Left renal cortex interstitium (tissue), 4 donors: ENCODE measurements at regions not wholly inside any gene's neighbourhood (a gene's known extent, or its start where the extent isn't known, plus 50 kb on each side); places are given as distances from the start of the nearest gene placed in this dataset.
"Not testable (repeated sequence)": the region's sequence is repeated elsewhere in the genome, so short reads cannot be mapped to it uniquely, and the experiment has no call there.

ENCODE experiments used
- DNase-seq, 4 donors: peaks; one replicate each; pipeline ENCODE4 v3.0.0-alpha.2; 2013; ENCODE audit warnings: low read depth in 4 of 4, low spot score in 2 of 4, missing footprints in 1 of 4

- no peak for DNase-seq
These were observed 80.8 kb upstream of the SLC1A4 start for GRCh38 chr2:64908406-64908805.

GRCh38 chr2:64910523-64910922, 78.7 kb upstream of the SLC1A4 start:
- DNase-seq = no peak

GRCh38 chr2:64910972-64911433, 78.2 kb upstream of the SLC1A4 start:
- DNase-seq = no peak

- DNase-seq = no peak
These were observed 75.8 kb upstream of the SLC1A4 start for GRCh38 chr2:64913357-64913869.

- no peak for DNase-seq
These were observed 75.0 kb upstream of the SLC1A4 start for GRCh38 chr2:64914247-64914646.

GRCh38 chr2:64914735-64915509, 74.3 kb upstream of the SLC1A4 start:
- DNase-seq = peak in 1 of 4 donors; percentile 18

GRCh38 chr2:64915510-64915900, 73.7 kb upstream of the SLC1A4 start:
- no peak for DNase-seq

GRCh38 chr2:64918220-64918886, 70.8 kb upstream of the SLC1A4 start:
- no peak for DNase-seq

GRCh38 chr2:64919261-64919660, 69.9 kb upstream of the SLC1A4 start:
- no peak for DNase-seq

GRCh38 chr2:64922482-64923384, 66.5 kb upstream of the SLC1A4 start:
- no peak for DNase-seq

GRCh38 chr2:64923385-64923710, 65.9 kb upstream of the SLC1A4 start:
- DNase-seq = no peak

- no peak for DNase-seq
These were observed 64.8 kb upstream of the SLC1A4 start for GRCh38 chr2:64924170-64924934.

GRCh38 chr2:64925930-64926722, 63.1 kb upstream of the SLC1A4 start:
- not testable (repeated sequence) for DNase-seq

GRCh38 chr2:64928813-64929212, 60.4 kb upstream of the SLC1A4 start:
- DNase-seq = no peak

- DNase-seq = no peak
These were observed 59.9 kb upstream of the SLC1A4 start for GRCh38 chr2:64929333-64929732.

GRCh38 chr2:64930258-64930671, 58.9 kb upstream of the SLC1A4 start:
- DNase-seq = no peak

- DNase-seq = no peak
These were observed 57.7 kb upstream of the SLC1A4 start for GRCh38 chr2:64931246-64932115.

- DNase-seq = no peak
These were observed 57.2 kb upstream of the SLC1A4 start for GRCh38 chr2:64932116-64932370.
